ENCODE measurements at regions not wholly inside any gene's neighbourhood (a gene's known extent, or its start where the extent isn't known, plus 50 kb on each side); places are given as distances from the start of the nearest gene placed in this dataset.
"Not testable (repeated sequence)": the region's sequence is repeated elsewhere in the genome, so short reads cannot be mapped to it uniquely, and the experiment has no call there.

DNA sequence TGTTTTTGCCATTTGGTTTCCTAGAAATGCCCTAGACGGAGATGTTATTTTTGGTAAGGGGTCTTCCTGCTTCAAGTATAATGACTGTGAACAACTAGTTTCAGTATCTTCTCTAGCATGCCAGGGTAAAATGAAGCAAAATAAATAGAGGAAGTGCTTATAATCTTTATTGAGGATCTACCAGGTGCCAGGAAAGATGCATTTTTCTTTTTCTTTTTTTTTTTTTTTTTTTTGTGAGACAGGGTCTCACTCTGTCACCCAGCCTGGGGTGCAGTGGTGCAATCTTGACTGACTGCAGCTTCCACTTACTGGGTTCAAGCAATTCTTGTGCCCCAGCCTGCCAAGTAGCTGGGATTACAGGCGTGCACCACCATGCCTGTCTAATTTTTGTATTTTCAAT is 146.6 kb upstream of the GRK3 start:
- not testable (repeated sequence) for DNase-seq (ENCODE audit: low read depth)

- no peak for DNase-seq (ENCODE audit: low read depth)
Observed at GRCh38 chr22:25419247-25420113, 145.0 kb upstream of the GRK3 start.

- DNase-seq (ENCODE audit: low read depth), result not testable (repeated sequence)
Observed at GRCh38 chr22:25420114-25420441, 144.4 kb upstream of the GRK3 start.

- DNase-seq (ENCODE audit: low read depth), result no peak
Observed at GRCh38 chr22:25420471-25420924, 144.0 kb upstream of the GRK3 start.

DNA sequence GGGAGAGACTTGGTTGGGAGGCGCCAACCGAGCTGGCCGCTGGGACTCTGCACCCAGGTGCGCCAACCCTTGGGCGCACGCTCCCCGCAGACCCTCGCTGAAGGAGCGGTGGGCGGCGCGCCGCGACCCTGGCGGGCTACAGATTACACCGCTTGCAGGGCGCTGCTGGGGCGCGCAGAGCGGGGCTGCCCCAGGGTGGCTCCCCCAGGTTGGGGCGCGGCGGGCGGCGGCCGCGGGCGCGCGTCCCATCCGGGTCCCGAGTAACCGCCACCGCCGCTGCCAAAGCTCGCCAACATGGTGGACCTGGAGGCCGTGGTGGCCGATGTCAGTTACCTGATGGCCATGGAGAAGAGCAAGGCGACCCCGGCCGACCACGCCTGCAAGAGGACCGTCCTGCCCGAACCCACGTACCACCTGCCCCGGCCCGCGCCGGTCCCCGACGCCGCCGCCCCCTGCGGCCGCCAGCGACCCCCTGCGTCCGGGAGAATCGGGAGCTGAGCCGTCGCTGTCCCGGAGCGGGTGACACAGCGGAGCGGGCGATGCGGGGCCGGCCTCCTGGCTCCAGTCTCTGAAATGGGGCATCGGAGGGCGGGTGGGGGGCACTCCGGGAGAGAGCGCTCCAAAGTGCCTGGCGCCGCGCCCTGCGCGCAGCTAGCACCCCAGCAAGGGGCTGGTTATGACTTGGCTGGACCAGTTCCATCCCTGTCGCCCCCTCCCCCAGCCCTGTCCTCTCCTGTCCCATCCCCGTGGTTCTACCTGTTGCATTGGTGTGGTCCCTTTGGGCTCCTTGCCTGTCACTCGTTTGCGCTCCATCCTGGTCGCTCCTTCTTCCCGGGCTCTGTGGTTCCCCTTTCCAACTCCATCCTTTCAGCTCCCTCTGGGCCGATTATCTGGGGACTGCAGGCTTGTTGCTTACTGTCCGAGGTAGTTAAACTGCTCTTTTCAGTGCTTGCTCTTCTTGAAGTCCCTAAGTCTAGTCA is 143.3 kb upstream of the GRK3 start:
- DNase-seq (ENCODE audit: low read depth), result no peak

DNA sequence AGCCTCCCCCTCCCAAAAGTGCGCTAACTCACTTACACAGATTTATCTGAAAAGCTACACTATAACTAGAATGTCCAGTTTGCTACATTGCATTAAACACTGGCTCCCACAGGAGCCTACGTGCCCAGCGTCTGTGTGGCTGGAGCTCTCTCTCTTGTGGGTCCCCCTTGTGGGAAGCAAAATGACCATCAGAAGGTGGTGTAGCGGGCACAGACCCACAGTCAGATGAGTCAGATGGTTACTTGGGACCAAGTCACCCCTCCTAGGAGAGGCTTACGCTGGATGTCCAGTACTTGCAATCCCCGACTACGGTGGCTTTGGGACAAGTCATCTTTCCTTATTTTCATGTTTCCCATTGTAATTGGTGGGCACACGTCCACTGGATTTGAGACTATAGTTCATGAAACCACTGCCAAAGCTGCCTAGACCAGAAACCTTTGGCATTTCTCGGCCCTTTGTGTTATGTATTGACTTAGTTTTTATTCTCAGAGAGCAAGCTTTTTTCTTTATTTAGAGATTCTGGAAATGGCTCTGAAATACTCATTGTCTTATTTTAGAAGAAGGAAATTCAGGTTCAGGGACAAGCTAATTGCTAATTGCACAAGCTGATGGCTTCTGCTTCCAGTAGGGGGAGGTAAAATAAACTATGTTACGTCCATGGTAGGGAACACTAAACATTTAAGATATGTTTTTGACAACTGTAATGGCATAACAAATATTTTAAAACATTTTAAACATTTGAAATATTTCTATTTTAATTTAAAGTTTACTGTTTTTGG is 137.8 kb upstream of the GRK3 start:
- DNase-seq (ENCODE audit: low read depth), result not testable (repeated sequence)

- not testable (repeated sequence) for DNase-seq (ENCODE audit: low read depth)
Observed at GRCh38 chr22:25431637-25432342, 132.7 kb upstream of the GRK3 start.

DNA sequence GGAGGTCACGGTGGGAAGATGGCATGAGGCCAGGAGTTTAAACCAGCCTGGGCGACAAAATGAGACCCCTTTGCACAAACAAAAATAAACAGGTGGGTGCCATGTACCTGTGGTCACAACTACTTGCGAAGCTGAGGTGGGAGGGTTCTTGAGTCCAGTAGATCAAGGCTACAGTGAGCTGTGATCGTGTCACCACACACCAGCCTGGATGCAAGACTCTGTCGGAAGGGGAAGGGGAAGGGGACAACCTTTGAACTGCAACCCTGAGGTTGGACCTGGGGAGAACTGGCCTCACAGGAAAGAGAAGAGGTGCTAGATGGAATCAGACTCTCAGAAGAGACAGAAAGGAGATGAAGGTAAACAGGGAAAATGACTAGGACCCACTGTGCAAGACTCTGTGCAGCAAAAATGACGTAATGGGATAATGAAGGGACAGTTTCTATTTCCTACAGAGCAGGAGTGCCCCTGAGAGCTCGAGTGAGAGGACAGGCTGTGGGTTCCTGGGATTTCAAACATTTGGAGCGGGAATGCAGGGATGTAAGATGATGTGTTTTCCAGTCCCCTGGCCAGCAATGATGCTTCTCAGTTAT is 131.0 kb upstream of the GRK3 start:
- not testable (repeated sequence) for DNase-seq (ENCODE audit: low read depth)

GRCh38 chr22:25437414-25438160 is 126.9 kb upstream of the GRK3 start:
- no peak for DNase-seq (ENCODE audit: low read depth)

- DNase-seq (ENCODE audit: low read depth), result no peak
Observed at GRCh38 chr22:25447067-25447685, 117.3 kb upstream of the GRK3 start.

GRCh38 chr22:25447686-25448434 is 116.6 kb upstream of the GRK3 start:
- DNase-seq (ENCODE audit: low read depth), result peak; percentile 77

GRCh38 chr22:25448435-25449051 is 115.9 kb upstream of the GRK3 start:
- no peak for DNase-seq (ENCODE audit: low read depth)

- no peak for DNase-seq (ENCODE audit: low read depth)
Observed at GRCh38 chr22:25449781-25450317, 114.6 kb upstream of the GRK3 start.

- no peak for DNase-seq (ENCODE audit: low read depth)
Observed at GRCh38 chr22:25451480-25452114, 112.9 kb upstream of the GRK3 start.

DNA sequence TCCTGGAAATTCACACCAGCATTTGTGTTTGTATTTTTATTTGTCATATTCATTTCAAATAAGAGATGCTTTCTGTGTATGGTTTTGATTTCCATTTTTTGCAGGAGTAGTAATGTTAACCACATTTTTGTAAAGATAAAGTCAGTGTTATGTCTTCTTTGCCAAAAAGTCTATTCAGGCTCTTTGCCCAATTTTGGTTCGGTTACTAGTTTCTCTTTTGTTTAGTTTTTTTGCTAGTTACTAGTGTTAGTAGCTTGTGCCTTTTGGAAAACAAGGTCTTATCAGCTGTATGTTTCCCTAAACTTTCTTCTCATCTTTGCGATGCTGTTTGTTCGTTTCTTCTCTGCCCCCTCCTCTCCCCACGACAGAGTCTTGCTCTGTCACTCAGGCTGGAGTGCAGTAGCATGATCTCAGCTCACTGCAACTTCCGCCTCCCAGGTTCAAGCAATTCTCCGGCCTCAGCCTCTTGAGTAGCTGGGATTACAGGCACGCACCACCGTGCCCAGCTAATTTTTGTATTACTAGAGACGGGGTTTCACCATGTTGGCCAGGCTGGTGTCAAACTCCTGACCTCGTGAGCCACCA is 112.3 kb upstream of the GRK3 start:
- no peak for DNase-seq (ENCODE audit: low read depth)

DNA sequence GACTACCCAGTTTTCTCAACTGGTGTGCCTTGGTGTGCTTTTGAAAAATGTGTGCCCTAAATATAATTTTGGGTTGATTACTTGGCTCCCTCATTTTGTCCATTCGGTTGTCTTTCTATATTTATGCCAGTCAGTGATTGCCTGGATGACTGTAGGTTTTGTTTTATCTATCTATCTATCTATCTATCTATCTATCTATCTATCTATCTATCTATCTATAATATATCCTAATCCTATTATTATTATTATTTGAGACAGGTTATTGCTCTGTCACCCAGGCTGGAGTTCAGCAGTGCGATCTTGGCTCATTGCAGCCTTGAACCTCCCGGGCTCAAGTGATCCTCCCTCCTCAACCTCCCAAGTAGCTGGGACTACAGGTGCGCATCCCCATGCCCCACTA is 111.4 kb upstream of the GRK3 start:
- DNase-seq (ENCODE audit: low read depth), result no peak

DNA sequence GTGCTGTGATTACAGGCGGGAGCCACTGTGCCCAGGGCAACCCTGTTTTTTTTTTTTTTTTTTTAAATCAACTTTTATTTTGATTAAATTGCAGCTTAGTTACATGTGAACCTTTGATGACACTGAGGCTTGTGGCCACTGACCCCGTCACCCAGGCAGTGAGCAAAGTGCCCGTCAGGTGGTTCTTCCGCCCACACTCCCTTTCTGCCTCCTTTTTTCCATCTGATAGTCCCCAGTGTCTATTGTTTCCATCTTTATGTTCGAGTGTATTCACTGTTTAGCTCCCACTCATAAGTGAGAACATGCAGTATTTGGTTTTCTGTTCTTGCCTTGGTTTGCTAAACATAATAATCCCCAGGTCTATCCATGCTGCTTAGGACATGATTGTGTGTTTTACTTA is 110.9 kb upstream of the GRK3 start:
- no peak for DNase-seq (ENCODE audit: low read depth)
